NCI-H2081 treated with DMSO at 0.1 percent for 48 hours (cell line): ENCODE measurements at regions not wholly inside any gene's neighbourhood (a gene's known extent, or its start where the extent isn't known, plus 50 kb on each side); places are given as distances from the start of the nearest gene placed in this dataset.

ENCODE experiments used
- DNase-seq: peaks from one replicate; lab custom pipeline; 2025; lab: John Stamatoyannopoulos, UW

DNA sequence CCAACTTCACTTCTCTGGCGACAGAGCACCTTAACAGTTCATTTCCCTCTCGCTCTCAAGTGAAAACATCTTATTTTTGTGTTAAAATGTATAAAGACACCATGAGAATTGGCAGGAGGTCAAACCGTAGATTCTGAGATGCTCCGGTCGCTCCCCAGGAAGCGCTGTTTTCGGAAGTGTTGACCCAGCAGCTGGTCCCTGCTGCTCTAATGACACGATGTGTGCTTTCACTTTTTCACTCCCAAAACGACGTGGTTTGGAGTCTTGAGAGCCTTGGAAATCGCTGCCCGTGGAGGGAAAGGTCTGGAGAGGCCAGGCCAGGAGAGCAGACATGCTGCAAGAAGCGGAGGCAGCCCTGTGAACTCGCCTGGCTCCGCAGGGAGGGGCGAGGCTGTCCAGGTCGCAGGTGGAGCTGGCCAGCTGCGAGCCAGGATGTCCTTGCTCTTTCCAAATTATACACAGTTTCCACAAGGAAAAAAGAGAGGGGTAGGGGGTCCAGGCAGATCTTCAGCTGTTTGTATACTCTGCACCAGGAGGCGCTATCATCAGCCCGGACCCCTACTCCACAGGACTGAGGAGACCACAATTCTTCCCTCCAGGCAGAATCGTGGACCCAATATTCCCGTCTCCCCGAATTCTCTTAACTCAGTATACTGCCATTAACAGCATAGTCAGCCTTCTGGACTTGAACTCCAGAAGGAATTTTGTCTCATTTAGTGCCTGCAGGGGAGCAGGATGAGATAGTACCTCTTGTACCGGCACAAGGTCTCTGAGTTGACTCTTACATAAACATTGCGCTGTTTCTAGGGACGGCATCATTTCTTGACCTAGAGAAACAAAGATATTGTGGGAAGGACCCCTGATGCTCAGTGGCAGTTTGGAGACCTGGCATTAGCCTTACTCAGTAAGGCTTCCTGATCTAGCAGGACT, 248.6 kb upstream of the ANKRD55 start:
- DNase-seq, result no peak

DNA sequence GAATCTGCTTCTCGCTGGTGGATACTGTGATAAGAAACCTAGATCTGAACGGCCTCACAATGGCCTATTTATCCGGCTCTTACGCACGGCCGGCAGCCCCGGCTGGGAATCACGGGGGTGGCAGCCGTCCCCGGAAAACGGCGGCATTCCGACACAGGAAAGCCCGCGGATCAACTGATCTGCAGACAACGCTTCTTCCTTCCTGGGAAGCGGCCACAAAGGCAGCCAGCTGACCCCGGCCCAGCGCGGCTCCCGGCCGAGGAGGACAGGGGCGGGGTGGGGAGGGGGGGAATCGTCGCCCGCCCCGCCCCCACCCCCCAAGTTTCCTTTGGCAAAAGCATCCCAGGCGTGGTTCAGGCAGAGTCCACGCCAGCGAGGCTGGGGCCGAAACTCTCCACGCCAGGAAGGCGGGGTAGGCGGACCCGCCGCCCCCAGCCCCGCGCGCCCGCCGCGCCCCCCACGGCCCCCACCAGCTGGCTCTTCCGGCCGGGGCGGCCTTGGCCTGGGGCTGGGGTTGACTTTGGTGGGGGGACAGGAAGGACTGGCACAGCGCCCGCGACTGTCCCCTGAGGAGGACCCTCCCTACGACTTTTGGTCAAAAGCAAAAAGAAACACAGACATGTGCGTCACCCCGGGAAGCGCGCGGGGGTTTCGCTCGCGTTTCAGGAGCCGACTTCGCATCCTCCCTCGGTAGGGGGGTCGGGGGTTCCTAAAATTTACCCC, 247.7 kb upstream of the ANKRD55 start:
- DNase-seq, result no peak

DNA sequence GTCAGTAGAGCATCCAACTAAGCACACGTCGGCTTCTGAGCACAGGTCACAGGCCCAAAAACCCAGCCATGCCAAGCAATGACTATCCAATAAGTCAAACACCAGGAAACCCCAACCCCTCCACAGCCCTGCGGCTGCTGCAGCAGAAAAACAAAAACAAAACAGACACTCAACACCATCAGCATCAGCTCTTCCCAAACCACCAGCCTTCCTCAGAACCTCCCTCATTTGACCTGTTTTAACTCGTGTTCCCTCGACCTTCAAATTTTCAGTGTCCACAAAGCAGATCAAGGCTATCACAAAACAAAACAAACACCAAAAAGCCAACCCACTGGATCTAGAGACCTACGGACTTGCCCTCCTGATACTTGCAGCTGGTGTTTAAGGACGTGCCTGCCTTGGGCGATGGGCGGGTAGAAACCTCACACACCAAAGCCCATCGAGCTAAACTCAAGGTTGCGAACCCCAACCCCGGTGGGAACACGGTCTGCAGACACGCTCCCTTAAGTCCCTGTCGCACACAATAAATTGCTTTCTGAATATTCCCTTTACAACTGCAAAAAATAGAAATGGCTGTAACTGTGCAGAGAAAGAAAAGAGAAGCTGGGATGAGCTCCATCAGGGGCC, 247.1 kb upstream of the ANKRD55 start:
- no peak for DNase-seq

DNA sequence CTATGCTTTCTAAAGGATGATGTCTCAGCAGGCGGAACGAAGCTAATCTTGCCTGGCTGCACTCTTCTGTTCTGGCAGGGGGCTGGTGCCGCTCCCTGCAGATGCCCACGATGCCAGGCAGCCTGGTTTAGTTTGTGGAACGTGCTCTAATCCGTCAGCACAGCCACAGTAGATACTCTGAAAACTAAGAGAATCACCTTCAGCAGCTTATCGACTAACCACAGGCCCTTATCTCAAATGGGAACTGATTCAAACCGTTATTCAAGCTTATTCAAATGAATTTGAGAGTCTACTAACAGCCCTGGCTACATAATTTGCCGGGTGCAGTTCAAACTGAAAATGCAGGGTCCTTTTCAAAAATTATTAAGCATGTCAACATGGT, 246.6 kb upstream of the ANKRD55 start:
- DNase-seq, result no peak

DNA sequence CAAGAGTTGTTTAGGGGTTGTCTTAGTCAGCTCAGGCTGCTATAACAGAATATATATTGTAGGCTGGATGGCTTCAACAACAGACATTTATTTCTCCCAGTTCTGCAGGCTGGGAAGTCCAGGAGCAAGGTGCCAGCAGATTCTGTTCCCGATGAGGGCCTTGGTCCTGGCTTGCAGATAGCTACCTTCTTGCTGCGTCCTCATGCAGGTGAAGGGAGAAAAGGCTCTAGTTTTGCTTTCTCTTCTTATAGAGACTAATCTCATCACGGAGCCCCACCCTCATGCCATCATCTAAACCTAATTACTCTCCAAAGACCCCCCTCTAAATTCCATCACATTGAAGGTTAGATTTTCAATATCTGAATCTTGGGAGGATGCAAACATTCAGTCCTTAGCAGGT, 246.0 kb upstream of the ANKRD55 start:
- no peak for DNase-seq

DNA sequence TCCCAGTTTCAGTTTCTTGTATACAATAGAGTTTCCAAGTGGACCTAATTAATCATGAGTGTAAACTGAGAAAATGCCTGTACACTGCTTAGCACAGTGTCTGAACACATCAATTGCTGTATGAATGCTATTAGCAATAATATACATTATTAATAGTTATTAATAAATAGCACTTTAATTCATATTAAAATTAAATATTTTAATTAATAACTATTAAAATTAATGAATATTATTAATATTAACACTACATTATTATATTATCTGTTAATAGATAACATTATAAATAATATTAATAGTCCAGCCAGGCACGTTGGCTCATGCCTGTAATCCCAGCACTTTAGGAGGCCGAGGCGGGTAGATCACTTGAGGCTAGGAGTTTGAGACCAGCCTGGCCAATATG, 244.9 kb upstream of the ANKRD55 start:
- no peak for DNase-seq

DNA sequence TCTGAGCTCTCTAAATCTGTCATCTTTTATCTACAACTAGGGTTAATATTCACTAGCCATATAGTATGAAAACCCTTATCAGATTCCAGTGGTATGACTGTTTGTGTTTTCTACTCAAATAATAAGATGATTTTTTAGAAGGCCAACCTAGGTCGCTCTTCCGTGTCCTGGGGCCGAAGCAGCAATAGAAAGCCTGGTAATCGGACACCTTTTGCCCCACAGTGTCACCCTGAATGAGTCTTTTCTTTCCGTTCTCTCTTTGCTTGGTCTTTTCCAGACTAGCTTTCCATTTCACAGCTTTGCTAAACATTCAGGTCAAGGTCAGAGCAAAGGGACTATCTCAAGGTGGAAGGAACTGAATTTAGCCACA, 243.3 kb upstream of the ANKRD55 start:
- no peak for DNase-seq

DNA sequence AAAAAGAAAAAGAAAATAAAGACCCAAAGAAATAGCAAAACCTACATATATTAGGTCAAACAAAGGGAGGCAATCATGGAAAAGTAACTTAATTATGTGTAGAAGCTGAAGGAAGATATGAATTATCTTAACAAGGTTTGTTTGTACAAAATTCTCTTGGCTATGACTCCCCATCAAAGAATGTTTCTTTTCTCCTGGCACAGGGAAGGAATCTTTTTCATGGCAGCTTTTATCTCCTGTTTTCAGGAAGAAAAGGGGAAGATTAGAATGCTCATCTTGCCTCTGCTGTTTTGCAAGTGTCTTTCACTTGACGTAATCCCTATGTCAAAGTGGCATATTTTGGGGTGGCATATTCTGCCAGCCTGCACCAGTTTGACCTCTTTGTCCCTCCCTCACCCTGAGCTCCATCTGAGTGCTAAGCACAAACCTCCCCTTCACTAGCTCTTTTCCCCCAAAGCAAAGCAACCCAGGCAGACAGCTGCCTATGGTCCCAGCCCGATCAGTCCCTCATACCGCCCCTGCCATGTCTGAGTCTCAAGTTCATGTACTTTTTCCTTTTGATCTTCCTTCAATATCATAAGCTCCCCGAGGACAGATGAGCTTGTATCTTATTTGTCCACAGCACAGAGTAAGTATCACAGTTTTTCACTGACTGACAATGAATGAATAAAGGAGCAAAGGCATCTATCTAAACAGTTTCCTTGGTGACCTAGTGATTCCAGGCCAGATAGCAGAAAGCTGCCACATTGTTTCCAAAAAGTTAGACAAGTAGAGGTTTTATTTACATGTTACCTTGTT, 242.8 kb upstream of the ANKRD55 start:
- DNase-seq, result no peak

DNA sequence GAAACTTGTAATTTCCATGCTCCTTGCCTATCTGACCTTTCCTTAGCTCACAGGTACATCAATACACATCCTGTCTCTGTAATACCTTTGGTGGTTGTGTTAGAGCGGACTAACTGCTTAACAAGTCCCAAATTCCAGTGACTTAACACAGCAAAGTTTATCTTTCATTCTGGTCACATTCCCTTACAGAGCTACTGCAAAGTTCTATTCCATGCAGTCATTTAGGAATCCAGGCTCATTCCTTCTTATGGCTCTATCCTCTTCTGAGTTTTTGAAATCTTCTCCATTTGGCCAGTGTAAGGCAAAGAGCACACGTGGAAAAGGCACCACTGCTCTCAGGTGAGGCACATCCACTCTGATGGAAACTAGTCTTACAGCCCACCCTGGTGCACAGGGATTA, 238.6 kb upstream of the ANKRD55 start:
- DNase-seq, result no peak

DNA sequence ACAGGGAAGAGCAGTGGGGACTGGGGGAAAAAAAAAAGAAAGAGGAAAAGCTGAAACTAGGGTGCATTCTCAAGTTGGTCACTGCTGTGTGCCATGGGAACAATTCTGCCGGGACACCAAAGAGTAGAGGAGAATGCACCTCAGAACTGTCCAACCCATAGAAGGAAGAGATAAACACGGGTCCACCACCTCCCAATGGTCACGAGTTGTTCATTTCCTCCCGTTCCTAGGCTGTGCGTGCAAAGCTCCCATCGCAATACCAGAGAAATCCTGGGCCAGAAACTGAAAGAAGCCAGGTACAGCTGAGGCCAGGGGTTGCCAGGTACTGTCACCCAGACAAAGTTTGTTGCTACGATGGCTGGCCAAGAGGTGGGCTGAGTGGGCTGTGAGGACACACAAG, 236.9 kb upstream of the ANKRD55 start:
- DNase-seq, result no peak

DNA sequence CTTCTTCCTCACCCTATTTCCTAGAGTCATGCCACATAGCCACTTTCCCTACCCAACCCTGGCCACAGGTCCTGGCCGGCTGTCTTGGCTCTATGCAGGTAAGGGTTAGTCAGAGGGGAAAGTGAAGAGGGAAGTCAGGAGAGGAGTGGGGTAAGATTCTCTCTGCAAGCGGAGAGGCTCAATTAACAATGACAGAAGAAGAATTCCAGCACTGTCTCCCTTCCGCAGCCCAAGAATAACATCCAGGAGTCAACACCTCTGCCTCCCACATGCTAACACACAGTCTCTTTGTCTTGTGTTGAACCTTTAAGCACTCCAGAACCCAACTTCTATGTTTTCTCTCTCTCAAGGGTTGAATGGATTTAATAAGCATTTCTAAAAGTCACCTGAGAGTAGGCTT, 235.1 kb upstream of the ANKRD55 start:
- DNase-seq, result no peak

DNA sequence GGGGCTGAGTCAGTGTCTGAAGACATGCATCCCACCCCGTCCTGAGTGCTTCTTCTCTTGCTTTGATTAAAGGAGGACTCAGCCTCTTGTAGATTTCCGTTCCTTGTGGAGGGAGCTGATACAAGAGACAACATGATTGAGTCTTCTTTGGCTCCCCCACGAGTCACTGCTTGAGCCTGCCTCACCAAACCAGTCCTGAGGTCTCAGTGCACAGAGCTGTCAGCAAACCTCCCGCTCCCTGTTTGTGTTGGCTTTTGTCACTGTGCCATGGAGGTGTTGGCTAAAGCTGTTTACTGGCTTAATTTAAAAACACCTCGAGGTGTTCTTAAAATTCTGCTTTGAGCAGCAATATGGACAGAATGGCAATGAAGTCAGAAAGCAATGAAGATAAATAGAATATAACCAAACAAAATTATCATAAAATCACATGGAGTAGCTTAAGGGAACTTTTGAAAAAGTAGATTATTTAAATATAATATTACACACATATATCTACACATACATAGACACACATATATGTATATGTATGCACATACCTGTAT, 234.1 kb upstream of the ANKRD55 start:
- DNase-seq, result no peak

DNA sequence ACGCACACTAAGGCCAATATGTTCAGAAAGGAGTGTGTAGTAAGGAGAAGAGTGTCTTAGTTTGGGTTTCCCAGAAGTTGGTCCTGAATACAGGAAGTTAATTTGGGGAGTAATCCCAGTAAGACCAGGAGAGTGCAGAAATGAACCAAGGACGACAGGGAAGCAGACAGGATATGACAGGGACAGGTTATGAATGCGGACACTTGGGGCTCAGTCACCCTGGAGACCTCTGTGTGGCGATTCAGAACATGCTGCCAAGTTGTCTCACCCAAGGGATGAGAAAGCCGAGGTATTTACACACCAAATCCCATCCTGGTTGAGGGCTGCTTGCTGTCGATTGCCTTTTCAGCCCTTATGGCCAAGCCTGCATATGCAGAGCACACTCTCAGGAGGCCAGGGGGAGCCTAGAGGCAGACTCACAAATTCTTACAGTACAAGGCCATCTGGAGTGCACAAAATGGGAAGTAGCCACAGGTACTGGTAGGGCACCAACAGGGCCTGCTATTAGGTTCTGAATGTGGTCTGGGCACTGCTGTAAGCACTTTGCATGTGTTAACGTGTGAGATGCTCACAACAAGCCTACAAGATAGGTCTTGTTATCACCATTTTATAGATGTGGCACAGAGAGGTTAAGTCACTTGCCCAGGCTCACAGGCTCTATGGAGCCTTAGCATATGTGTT, 233.1 kb upstream of the ANKRD55 start:
- no peak for DNase-seq

DNA sequence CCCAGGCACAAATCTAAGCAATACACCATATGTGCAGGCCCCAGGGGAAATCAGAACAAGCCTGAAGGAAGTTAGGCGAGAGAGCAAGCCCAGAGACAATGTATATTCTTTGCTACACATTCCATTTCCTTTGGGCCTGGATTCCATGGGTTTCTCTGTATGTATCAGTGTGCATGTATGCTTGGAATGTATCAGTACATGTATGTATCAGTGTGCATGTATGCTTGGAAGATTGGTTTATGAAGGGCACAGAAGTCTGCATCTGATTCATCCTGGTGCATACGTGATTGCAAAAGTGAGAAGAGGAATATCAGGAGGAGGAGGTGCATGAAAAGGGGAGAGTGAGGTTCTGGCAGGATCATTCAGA, 232.6 kb upstream of the ANKRD55 start:
- DNase-seq, result no peak

DNA sequence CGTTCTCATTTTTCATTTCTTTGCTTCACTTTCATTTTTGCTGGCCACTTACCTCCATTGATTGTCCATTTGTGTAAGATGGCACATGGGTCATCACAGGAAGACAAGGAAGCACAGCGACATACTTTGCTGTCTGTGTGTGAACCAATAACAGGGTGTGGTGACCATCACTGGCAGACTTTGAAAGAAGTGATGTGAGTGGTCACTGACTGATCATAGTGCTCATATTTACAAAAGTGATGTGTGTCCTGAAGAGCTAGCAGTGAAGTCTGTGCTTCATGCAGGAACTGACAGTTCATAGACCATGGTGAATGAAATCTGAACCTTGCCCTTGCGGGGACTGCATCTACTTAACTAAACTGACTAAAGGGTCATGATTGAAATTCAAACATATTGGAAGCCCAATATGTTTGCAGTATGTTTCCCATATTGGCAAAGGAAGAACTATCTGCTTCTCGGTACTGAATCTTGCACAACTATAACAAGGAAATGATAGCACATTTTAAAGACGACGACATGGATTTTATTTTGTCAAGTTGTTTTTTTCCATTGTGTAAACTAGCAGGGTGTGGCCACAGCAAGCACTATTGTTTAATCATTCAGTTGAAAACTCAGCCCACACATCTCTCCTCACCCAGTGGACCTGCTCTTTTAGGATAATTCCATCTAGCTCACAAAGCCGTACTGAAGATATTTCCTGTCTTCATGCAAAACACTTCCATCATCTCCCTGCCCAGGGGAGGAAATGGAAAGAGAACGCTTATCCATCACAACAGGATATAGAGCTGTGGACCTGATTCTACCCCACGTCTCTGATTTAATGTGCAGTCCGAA, 232.0 kb upstream of the ANKRD55 start:
- DNase-seq, result no peak

DNA sequence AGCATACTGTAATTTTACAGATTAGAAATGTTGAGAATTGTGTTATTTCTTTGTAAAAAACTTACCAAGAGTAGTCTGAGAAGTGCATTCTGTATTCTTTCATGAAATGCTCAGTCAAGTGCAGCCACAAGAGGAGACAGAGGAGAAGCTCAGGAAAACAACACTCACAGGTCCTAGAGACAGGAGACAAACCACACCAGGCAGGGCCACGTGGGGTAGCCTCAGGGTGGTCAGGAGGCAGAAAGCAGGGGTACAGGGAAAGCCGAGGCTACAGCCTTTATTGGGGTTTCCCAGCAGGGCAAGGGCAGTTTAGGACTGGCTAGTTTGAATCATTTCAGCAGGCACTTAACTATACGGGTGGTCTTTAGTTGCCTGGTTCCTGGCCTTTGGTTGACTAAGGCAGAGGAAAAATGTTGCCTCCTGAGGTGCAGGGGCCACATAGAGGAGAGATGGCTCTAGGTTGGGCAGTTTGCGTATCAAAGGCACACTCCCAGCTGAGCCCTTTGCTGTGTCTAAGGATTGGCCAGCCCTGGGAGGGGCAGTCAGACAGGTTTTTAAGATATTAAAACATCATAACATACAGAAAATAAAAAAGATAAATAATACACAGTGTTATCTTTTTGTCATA, 230.9 kb upstream of the ANKRD55 start:
- DNase-seq, result no peak

DNA sequence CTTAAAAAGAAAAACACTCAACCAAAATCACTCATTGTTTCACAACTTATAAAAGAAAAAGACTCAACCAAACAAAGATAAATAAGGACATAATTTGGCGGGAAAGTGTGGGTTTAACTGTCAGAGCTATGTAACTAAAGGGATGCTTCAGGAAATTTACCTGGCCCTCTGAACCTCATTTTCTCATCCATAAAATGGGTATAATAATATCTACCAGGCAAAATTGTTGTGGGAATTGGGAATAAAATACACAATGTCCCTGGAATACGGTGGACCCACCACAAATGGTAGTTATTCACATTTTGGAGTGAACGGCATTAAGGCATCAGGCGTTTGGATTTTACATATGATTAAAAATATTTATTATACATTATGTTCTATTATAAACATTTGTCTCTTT, 228.5 kb upstream of the ANKRD55 start:
- DNase-seq, result no peak

DNA sequence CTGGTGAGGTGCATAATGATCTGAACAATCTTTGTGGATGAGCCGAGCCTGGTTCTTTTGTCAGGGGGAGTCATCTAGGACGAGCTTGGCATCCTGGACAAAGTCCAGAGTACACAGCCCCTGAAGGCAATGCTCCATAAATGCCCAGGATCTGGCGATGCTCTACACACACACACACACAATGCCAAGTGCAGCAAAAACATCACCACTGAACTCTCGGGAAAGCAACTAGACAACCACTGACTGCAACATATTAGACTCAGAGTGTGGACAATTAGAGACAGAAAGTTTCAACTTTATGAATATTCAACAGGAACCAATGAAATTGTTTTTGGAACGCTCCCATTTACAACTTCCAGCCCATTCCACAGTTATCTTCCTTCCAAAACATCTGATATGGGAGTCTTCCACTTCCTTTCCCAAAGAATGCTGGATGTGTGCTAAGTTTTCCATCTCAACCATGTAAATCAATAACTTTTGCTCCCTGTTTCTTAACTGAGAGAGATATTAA, 227.6 kb upstream of the ANKRD55 start:
- DNase-seq, result no peak

DNA sequence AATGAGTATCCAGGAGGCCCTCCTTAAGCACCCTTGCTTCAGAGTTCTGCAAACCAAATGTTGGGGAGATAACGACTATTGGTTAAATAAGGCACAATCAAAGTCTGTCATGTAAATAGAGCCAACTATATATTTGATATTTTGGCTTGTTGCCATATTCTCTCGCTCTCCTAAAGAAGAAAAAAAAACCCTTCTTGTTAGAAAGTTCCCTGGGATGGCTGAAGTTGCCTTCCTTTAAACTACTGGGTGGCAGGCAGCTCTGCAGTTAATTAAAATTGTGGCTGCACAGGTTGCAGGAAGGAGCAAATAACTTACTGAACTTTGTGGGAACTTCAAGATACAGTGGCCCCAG, 227.0 kb upstream of the ANKRD55 start:
- no peak for DNase-seq
